HCT116 (cell line): ENCODE measurements at regions not wholly inside any gene's neighbourhood (a gene's known extent, or its start where the extent isn't known, plus 50 kb on each side); places are given as distances from the start of the nearest gene placed in this dataset.

Experiments
- EZH2phosphoT487 ChIP-seq: fragments of 200-600 bp; IDR thresholded peaks from 2 replicates; pipeline ENCODE4 v1.6.1; 2018; ENCODE audit warnings: antibody characterized with exemption, borderline replicate concordance
- TF ChIP-seq, protein P1 (sequence below): IDR thresholded peaks from 2 replicates; pipeline ENCODE4 v1.6.1; 2011; ENCODE audit warnings: mild to moderate bottlenecking, low read length, moderate library complexity; ENCODE audit not compliant: insufficient replicate concordance; ENCODE audit errors: extremely low read depth
- TF ChIP-seq, protein P2 (sequence below), 3 experiments: fragments of 200-600 bp in 1 of 3; sonication (generic) in 1 of 3; IDR thresholded peaks in 2 of 3; conservative IDR thresholded peaks in 1 of 3; 2 replicates each; pipeline ENCODE4 v1.5.1; 2012 to 2017; ENCODE audit warnings: low read depth in 2 of 3, low read length in 2 of 3, antibody characterized with exemption in 1 of 3, borderline replicate concordance in 1 of 3, control low read depth in 1 of 3, mild to moderate bottlenecking in 1 of 3, mixed read lengths in 1 of 3, mixed run types in 1 of 3, moderate library complexity in 1 of 3; ENCODE audit not compliant: insufficient read depth in 1 of 3

DNA sequence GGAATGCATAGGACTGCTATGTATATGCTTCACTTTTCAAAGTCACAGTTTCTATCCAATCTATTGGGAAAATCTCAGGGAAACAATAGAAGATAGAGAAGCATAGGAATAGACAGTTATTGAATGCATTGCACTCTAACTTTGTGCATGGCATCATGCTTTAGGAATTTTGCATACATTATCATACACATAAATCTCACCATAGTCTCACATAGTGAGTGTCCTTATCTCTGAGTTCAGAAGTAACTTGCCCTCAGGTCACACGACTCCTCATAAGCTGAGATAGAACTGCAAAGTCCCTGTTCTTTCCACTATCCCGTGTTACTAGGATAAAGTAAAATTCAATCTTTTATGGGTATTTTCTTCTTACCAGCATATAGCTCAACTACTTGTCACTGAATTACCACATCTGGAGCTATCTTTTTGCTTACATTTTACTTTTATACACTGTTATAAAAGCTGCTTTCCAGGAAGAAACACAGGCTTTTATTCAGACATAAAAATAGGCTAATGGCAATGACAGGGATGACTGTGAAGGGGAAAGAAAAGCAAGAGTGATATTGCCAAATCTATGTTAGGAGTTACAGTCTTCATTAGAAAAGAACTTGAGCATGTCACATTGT is 666.9 kb downstream of the XIRP2 start:
- TF ChIP-seq, protein P1, sequence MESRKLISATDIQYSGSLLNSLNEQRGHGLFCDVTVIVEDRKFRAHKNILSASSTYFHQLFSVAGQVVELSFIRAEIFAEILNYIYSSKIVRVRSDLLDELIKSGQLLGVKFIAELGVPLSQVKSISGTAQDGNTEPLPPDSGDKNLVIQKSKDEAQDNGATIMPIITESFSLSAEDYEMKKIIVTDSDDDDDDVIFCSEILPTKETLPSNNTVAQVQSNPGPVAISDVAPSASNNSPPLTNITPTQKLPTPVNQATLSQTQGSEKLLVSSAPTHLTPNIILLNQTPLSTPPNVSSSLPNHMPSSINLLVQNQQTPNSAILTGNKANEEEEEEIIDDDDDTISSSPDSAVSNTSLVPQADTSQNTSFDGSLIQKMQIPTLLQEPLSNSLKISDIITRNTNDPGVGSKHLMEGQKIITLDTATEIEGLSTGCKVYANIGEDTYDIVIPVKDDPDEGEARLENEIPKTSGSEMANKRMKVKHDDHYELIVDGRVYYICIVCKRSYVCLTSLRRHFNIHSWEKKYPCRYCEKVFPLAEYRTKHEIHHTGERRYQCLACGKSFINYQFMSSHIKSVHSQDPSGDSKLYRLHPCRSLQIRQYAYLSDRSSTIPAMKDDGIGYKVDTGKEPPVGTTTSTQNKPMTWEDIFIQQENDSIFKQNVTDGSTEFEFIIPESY, result no peak
- TF ChIP-seq, protein P2, sequence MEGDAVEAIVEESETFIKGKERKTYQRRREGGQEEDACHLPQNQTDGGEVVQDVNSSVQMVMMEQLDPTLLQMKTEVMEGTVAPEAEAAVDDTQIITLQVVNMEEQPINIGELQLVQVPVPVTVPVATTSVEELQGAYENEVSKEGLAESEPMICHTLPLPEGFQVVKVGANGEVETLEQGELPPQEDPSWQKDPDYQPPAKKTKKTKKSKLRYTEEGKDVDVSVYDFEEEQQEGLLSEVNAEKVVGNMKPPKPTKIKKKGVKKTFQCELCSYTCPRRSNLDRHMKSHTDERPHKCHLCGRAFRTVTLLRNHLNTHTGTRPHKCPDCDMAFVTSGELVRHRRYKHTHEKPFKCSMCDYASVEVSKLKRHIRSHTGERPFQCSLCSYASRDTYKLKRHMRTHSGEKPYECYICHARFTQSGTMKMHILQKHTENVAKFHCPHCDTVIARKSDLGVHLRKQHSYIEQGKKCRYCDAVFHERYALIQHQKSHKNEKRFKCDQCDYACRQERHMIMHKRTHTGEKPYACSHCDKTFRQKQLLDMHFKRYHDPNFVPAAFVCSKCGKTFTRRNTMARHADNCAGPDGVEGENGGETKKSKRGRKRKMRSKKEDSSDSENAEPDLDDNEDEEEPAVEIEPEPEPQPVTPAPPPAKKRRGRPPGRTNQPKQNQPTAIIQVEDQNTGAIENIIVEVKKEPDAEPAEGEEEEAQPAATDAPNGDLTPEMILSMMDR (IDR thresholded peaks at IDR 0.05 in 2 of 3, conservative IDR thresholded peaks at IDR 0.05 in 1 of 3; ENCODE audit: borderline replicate concordance in 1 of 3, insufficient read depth in 1 of 3, low read depth in 2 of 3, low read length in 2 of 3), result no peak
- TF ChIP-seq EZH2phosphoT487, result no peak
